OCI-LY7 (cell line): ENCODE measurements at regions not wholly inside any gene's neighbourhood (a gene's known extent, or its start where the extent isn't known, plus 50 kb on each side); places are given as distances from the start of the nearest gene placed in this dataset.

Source experiments
- BruUV-seq: library from RNA; stranded (reverse); fragments of 400-500 nt; replicated peaks from 2 replicates; lab custom pipeline; 2021; lab: Mats Ljungman, UMichigan
- CTCF ChIA-PET: fragments of 300-600 bp; sonication (Branson Sonifier 250); formaldehyde crosslinking; loops from one replicate; lab custom pipeline; 2022; ENCODE audit warnings: antibody characterized with exemption; ENCODE audit not compliant: unreplicated experiment; lab: Charles Lee
- POLR2A ChIA-PET: fragments of 300-600 bp; sonication (Branson Sonifier 250); formaldehyde crosslinking; loops from one replicate; lab custom pipeline; 2022; ENCODE audit warnings: antibody characterized with exemption; lab: Charles Lee
- DNase-seq: peaks from one replicate; pipeline ENCODE4 v3.0.0-alpha.2; 2015; ENCODE audit warnings: low spot score
- H2AFZ ChIP-seq: fragments of 200-600 bp; sonication (generic), shearing (Covaris generic); 2 replicates; pipeline ENCODE4 v1.6.1; 2014; ENCODE audit warnings: mild to moderate bottlenecking, antibody characterized with exemption, low read length, moderate library complexity
- H3K27ac ChIP-seq: fragments of 200-600 bp; sonication (generic); 2 replicates; pipeline ENCODE4 v1.5.1; 2014; ENCODE audit warnings: mixed run types, low read depth, mild to moderate bottlenecking, moderate library complexity, low read length, inconsistent platforms; ENCODE audit not compliant: poor library complexity, severe bottlenecking
- H3K36me3 ChIP-seq: fragments of 200-600 bp; sonication (generic); 2 replicates; pipeline ENCODE4 v1.6.1; 2014; ENCODE audit warnings: mild to moderate bottlenecking, antibody characterized with exemption, low read length, moderate library complexity, mixed read lengths; ENCODE audit not compliant: insufficient read depth
- H3K4me1 ChIP-seq: fragments of 200-600 bp; sonication (generic); 2 replicates; pipeline ENCODE4 v1.5.1; 2014; ENCODE audit warnings: mild to moderate bottlenecking, low read length; ENCODE audit not compliant: insufficient read depth, poor library complexity, severe bottlenecking
- H3K4me2 ChIP-seq: fragments of 200-600 bp; sonication (generic); 2 replicates; pipeline ENCODE4 v1.6.1; 2014; ENCODE audit warnings: mild to moderate bottlenecking, low read length
- H3K4me3 ChIP-seq: fragments of 200-600 bp; sonication (generic); 2 replicates; pipeline ENCODE4 v1.5.1; 2014; ENCODE audit warnings: mild to moderate bottlenecking, low read depth, low read length; ENCODE audit not compliant: poor library complexity, severe bottlenecking
- H3K79me2 ChIP-seq: fragments of 200-600 bp; sonication (generic); 2 replicates; pipeline ENCODE4 v1.6.1; 2016; ENCODE audit warnings: low read depth, mild to moderate bottlenecking, low read length, moderate library complexity, mixed read lengths; ENCODE audit not compliant: insufficient read depth
- H3K9me2 ChIP-seq: fragments of 200-600 bp; sonication (generic); 2 replicates; pipeline ENCODE4 v1.6.1; 2016; ENCODE audit warnings: mild to moderate bottlenecking, low read length, mixed read lengths; ENCODE audit not compliant: insufficient read depth
- H3K9me3 ChIP-seq: fragments of 200-600 bp; sonication (generic); 2 replicates; pipeline ENCODE4 v1.6.1; 2014; ENCODE audit warnings: mild to moderate bottlenecking, mixed run types, low read length, mixed read lengths
- H4K20me1 ChIP-seq: fragments of 200-600 bp; sonication (generic); 2 replicates; pipeline ENCODE4 v1.6.1; 2014; ENCODE audit warnings: mild to moderate bottlenecking, antibody characterized with exemption, low read length, moderate library complexity, mixed read lengths; ENCODE audit not compliant: insufficient read depth
- CTCF ChIP-seq: fragments of 200-600 bp; sonication (generic); conservative IDR thresholded peaks from 2 replicates; pipeline ENCODE4 v1.5.1; 2014; ENCODE audit warnings: mild to moderate bottlenecking, antibody characterized with exemption, low read length, moderate library complexity, mixed read lengths
- EZH2phosphoT487 ChIP-seq: fragments of 200-600 bp; sonication (generic); IDR thresholded peaks from 2 replicates; pipeline ENCODE4 v1.6.1; 2018; ENCODE audit warnings: low read depth, borderline replicate concordance, mild to moderate bottlenecking, mixed run types, antibody characterized with exemption, low read length, moderate library complexity, mixed read lengths
- intact Hi-C: fragments of 100-400 bp; cut with micrococcal nuclease; formaldehyde crosslinking; loops from one replicate; pipeline ENCODE4 v1.10.0; 2022; ENCODE audit not compliant: unreplicated experiment

DNA sequence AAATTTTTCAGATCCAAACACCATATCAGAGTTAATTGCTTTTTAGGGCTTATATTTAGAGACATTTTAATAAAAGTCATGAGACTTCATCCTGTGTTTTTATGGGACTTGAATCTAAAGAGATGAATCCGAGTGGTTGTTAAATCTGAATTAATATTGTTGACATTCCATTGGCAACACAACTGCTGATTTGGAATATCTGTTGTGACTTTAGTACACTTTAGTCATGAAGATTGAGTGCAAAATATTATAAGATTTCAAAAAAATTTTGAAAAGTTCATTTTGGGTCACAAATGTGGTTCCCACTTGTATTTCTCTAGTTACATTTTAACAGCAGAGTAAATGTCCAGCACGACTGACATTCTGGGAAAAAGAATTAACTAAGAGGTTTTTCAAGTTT, 442.7 kb upstream of the HSF2 start:
- no peak overlapping the region for H2AFZ ChIP-seq
- no peaks in the 10 kb centered on the region for H3K4me1 ChIP-seq
- CTCF ChIA-PET, result no interaction called here
- H3K36me3 ChIP-seq, result no peaks in the 10 kb centered on the region
- intact Hi-C loops, result no loop called here
- H3K4me2 ChIP-seq, result no peak overlapping the region
- H3K4me3 ChIP-seq, result no peak overlapping the region
- DNase-seq, result no peak
- H4K20me1 ChIP-seq, result no peaks in the 10 kb centered on the region
- H3K9me2 ChIP-seq, result no peaks in the 10 kb centered on the region
- no peaks in the 10 kb centered on the region for H3K79me2 ChIP-seq
- no TSS peak for BruUV-seq
- TF ChIP-seq CTCF (no peak), EZH2phosphoT487 (no peak)
- POLR2A ChIA-PET, result interaction anchor here (0.6 kb wide), 1 partner anchor 24 kb away, joined by 3 read pairs; no protein-coding TSS in a partner anchor
- H3K9me3 ChIP-seq, result no peaks in the 10 kb centered on the region
- H3K27ac ChIP-seq, result no peak overlapping the region

- CTCF ChIA-PET, result no interaction called here
- TF ChIP-seq EZH2phosphoT487, result no peak
- TF ChIP-seq CTCF, result no peak
- no peak for DNase-seq
- POLR2A ChIA-PET, result interaction anchor here (0.6 to 1.3 kb wide), 4 partner anchors 10 to 279 kb away, joined by 3 read pairs; no protein-coding TSS in a partner anchor
- BruUV-seq, result no TSS peak
- Histone ChIP-seq H3K79me2 (no peaks in the 10 kb centered on the region), H4K20me1 (no peaks in the 10 kb centered on the region), H3K9me2 (no peaks in the 10 kb centered on the region), H3K4me1 (no peaks in the 10 kb centered on the region), H3K9me3 (no peaks in the 10 kb centered on the region), H3K36me3 (no peaks in the 10 kb centered on the region), H3K27ac (no peak overlapping the region), H2AFZ (no peak overlapping the region), H3K4me2 (no peak overlapping the region), H3K4me3 (no peak overlapping the region)
- intact Hi-C loops, result no loop called here
These were observed 440.0 kb upstream of the HSF2 start for GRCh38 chr6:121959501-121959900.

- Histone ChIP-seq H3K9me2 (no peaks in the 10 kb centered on the region), H3K4me2 (no peak overlapping the region), H3K36me3 (no peaks in the 10 kb centered on the region), H3K27ac (no peak overlapping the region), H3K79me2 (no peaks in the 10 kb centered on the region), H4K20me1 (no peaks in the 10 kb centered on the region), H2AFZ (no peak overlapping the region), H3K4me1 (no peaks in the 10 kb centered on the region), H3K4me3 (no peak overlapping the region), H3K9me3 (no peaks in the 10 kb centered on the region)
- BruUV-seq, result no TSS peak
- CTCF ChIA-PET, result no interaction called here
- POLR2A ChIA-PET, result no interaction called here
- intact Hi-C loops, result no loop called here
- DNase-seq, result no peak
- TF ChIP-seq EZH2phosphoT487, result no peak
- TF ChIP-seq CTCF, result no peak
These were observed 437.8 kb upstream of the HSF2 start for GRCh38 chr6:121961619-121962125.
